Activated naive CD8-positive, alpha-beta T cell treated with anti-CD3 and anti-CD28 coated beads for 36 hours (primary cell): ENCODE measurements at regions not wholly inside any gene's neighbourhood (a gene's known extent, or its start where the extent isn't known, plus 50 kb on each side); places are given as distances from the start of the nearest gene placed in this dataset.

Experiments used
- DNase-seq: peaks from one replicate; pipeline ENCODE4 v3.0.0; 2021
- H3K27ac Mint-ChIP-seq: one replicate; pipeline ENCODE4 v1.8.0; 2022; ENCODE audit warnings: mild to moderate bottlenecking, moderate library complexity, mixed read lengths
- H3K27me3 Mint-ChIP-seq: one replicate; pipeline ENCODE4 v1.8.0; 2022; ENCODE audit warnings: mild to moderate bottlenecking, mixed read lengths
- H3K36me3 Mint-ChIP-seq: one replicate; pipeline ENCODE4 v1.8.0; 2021; ENCODE audit warnings: mild to moderate bottlenecking, mixed read lengths
- H3K4me1 Mint-ChIP-seq: one replicate; pipeline ENCODE4 v1.8.0; 2021; ENCODE audit warnings: mixed read lengths
- H3K4me3 Mint-ChIP-seq: one replicate; pipeline ENCODE4 v1.8.0; 2022; ENCODE audit warnings: mild to moderate bottlenecking, moderate library complexity, mixed read lengths
- H3K9me3 Mint-ChIP-seq: one replicate; pipeline ENCODE4 v1.8.0; 2022; ENCODE audit warnings: mixed read lengths

DNA sequence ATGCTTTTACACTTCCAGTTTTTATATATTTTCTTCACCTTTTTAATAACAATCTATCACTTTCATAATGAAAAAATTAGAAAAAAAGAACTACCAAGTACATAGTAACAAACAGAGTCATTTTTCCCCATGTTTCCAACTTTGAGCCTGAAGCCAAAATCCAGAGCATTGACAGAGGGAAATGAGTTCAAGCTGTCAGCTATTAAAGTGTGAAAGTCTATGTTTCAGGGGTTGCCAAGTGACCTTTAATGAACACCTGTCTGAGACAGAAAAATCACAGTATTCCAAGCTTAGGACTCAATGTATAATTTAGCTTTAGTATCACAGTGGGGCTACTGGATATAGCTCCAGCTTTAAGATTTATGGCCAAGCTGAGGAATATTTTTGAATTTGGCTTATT is 128.3 kb upstream of the GADL1 start:
- no peak for DNase-seq
- peaks cover 1% of the 10 kb centered on the region for H3K36me3 Mint-ChIP-seq
- no peaks in the 10 kb centered on the region for H3K4me1 Mint-ChIP-seq
- no peak overlapping the region for H3K4me3 Mint-ChIP-seq
- no peaks in the 10 kb centered on the region for H3K27me3 Mint-ChIP-seq
- no peak overlapping the region for H3K27ac Mint-ChIP-seq
- peaks cover 2% of the 10 kb centered on the region for H3K9me3 Mint-ChIP-seq

DNA sequence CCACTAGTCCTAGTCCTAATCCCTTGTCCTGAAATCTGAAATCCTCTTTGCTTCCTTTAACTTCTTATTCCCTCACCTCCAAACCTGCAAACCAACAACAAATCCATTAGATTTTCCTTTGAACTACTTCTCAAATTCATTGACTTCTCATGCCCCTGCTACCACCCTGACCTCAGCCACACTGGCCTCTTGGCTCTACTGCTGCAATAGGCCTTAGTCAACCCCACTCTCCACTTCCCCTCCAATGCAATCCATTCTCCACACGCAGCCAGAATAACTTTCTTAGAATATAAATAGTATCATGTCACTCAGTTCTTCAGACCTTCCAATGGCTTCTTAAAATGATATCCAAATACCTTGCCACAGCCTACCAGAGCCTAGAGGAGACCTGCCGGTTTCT is 131.1 kb upstream of the GADL1 start:
- no peak overlapping the region for H3K4me3 Mint-ChIP-seq
- peaks cover 1% of the 10 kb centered on the region for H3K36me3 Mint-ChIP-seq
- no peaks in the 10 kb centered on the region for H3K4me1 Mint-ChIP-seq
- H3K27me3 Mint-ChIP-seq = no peaks in the 10 kb centered on the region
- DNase-seq = no peak
- peaks cover 6% of the 10 kb centered on the region for H3K9me3 Mint-ChIP-seq
- no peak overlapping the region for H3K27ac Mint-ChIP-seq

DNA sequence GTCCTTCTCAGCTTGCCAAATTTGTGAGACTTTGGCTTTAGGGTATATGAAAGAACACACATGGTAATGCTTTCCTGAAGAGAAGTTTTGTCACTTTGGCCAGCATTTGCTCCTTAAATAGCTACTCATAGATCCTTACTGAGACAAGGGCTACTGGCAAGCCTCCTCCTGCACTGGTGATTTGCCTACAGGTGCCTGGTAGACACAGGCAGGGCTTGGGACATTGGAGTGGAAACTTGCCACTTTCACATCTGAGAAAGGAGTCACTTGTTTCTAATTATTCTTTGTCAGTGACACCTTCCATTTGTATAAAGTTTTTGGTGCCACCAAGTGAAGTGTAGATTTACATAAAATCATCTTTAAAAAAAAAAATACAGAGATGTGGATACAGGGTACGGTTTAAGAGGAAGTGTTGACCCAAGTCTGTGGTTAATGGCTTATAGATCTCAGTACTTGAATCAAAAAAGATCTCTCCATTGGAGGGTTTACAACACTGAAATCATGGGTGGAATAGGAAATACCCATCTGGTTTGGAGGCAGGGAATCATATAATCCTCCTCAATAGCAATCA is 132.8 kb upstream of the GADL1 start:
- Mint-ChIP-seq H3K4me1 (no peaks in the 10 kb centered on the region), H3K9me3 (peaks cover 6% of the 10 kb centered on the region), H3K36me3 (peaks cover 1% of the 10 kb centered on the region), H3K27ac (no peak overlapping the region), H3K27me3 (no peaks in the 10 kb centered on the region), H3K4me3 (no peak overlapping the region)
- DNase-seq = no peak

DNA sequence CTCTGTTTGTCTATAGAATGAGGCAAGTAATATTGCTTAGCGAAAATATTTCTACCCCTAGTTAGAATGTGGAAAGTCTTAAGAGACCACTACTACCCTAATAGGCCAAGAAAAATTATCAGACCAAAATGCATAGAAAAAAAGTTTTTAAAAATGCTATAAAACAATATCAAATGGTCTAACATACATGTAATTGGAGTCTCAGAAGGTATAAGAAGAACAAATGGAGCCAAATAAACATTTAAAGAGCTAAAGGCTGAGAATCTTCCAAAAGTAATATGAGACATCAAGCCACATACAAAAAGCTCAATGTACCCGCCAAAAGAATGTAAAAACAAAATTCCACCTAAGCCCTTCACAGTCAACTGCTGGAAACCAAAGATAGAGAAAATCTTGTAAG is 133.5 kb upstream of the GADL1 start:
- Mint-ChIP-seq H3K27ac (no peak overlapping the region), H3K36me3 (peaks cover 1% of the 10 kb centered on the region), H3K27me3 (no peaks in the 10 kb centered on the region), H3K4me3 (no peak overlapping the region), H3K9me3 (peaks cover 6% of the 10 kb centered on the region), H3K4me1 (no peaks in the 10 kb centered on the region)
- no peak for DNase-seq

DNA sequence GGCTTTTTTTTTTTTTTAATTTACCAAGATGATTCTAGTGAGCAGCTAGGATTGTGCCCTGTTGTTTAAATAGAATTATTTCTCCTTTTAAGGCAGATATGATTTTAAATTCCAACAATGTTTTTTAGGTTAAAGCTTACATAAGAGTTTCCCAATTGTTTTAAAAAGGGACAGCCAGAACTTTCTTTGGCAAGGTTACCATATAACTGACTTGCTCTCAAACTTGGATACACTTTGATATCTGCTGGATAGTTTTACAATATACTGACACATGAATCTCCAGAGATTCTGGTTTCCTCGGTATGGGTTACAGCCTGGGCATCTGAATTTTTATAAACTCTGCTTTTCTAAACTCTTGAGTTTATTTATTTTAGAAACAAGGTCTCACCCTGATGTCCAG is 134.3 kb upstream of the GADL1 start:
- Mint-ChIP-seq H3K36me3 (peaks cover 1% of the 10 kb centered on the region), H3K27ac (no peak overlapping the region), H3K9me3 (peaks cover 6% of the 10 kb centered on the region), H3K4me1 (no peaks in the 10 kb centered on the region), H3K27me3 (no peaks in the 10 kb centered on the region), H3K4me3 (no peak overlapping the region)
- no peak for DNase-seq

DNA sequence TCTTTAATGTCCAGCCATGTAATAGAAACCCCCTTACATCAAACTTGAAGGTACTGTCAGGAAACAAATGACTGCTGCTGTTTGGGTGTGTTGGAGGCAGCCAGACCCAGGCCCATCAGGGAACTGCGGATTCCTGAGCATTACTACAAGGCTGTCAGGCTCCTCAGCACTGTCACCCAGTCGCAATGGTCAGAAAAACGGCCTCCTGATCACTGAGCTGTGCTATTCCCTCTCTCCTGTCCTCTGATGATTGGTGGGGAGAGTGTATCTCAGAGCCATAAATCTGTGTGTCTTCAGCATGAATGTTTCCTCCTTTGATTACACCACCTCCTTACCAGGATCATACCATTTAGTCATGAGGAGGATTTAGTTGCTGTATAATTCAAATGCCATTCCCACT is 135.2 kb upstream of the GADL1 start:
- no peak for DNase-seq
- no peak overlapping the region for H3K4me3 Mint-ChIP-seq
- no peaks in the 10 kb centered on the region for H3K4me1 Mint-ChIP-seq
- no peaks in the 10 kb centered on the region for H3K27me3 Mint-ChIP-seq
- H3K9me3 Mint-ChIP-seq = peaks cover 6% of the 10 kb centered on the region
- no peak overlapping the region for H3K27ac Mint-ChIP-seq
- peaks cover 1% of the 10 kb centered on the region for H3K36me3 Mint-ChIP-seq

DNA sequence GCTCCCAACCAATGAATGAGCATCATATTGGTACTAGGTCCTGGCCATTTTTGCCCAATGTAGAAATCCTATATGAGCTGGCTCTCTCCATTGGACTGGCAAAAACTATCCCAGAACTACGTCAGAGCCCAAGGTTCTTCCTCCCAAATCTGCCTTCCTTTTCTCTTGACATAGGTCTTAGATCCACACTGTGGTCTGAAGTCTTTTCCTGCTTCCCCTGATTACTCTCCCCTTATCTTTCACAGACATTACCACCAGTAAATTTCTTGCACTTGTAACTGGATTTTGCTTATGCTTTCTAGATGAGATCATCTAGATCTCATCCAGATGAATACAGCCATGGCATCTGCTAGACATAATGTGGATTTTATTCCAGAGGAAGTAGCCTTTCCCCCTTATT is 141.2 kb upstream of the GADL1 start:
- no peak for DNase-seq
- Mint-ChIP-seq H3K4me3 (no peak overlapping the region), H3K27me3 (no peaks in the 10 kb centered on the region), H3K27ac (no peak overlapping the region), H3K4me1 (no peaks in the 10 kb centered on the region), H3K9me3 (no peaks in the 10 kb centered on the region), H3K36me3 (no peaks in the 10 kb centered on the region)

DNA sequence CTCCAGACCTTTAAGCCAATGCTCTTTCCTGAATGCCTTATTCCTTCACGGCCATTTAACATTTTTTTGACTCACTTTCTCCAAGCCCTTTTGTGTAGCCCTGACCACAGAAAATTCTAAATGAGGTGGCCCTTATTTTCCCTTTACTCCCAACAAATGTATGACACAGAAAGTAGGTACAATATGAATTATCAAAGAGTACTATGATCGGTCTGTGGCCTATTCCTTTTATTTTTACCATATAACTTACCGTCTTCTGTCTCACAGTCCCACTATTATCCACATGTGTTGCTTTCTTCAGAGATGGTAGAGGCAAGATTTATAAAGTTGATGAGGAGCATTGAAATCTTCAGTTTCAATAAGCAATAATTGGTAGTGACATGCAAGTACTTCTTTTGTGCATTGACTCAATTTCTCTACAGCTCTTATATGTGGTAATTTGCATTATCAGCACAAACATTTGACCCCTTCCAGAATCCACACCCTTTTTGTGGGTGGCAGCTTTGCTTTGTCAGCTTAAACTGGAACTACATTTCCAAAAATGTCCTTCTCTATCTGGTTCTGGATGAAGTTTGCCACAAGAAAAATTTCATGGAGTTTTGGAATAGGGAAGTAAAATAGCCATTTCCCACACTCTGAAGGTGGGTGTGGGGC is 143.8 kb upstream of the GADL1 start:
- H3K36me3 Mint-ChIP-seq = peaks cover 2% of the 10 kb centered on the region
- H3K4me3 Mint-ChIP-seq = no peak overlapping the region
- H3K4me1 Mint-ChIP-seq = no peaks in the 10 kb centered on the region
- H3K27ac Mint-ChIP-seq = no peak overlapping the region
- DNase-seq = no peak
- H3K9me3 Mint-ChIP-seq = peaks cover 11% of the 10 kb centered on the region
- no peaks in the 10 kb centered on the region for H3K27me3 Mint-ChIP-seq

DNA sequence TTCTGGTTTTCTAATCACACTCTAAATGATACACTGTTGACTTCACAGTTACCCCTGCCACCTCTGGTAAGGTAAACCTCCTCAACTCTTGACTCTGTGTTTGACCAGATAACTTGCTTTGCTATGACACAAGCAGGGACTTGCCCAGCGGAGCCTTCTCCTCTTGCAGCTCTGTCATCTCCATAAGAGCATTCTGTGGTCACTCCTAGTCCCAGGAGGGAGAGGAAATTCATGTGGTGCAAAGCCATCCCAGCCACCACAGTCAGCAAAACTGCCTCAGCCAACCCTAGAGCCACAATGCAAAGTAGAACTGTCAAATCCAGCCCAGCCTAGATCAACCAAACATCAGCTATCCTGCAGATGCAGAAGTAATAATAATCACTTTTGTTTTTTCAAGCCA is 144.7 kb upstream of the GADL1 start:
- DNase-seq = no peak
- no peaks in the 10 kb centered on the region for H3K4me1 Mint-ChIP-seq
- no peak overlapping the region for H3K27ac Mint-ChIP-seq
- H3K9me3 Mint-ChIP-seq = peaks cover 18% of the 10 kb centered on the region
- no peaks in the 10 kb centered on the region for H3K27me3 Mint-ChIP-seq
- no peak overlapping the region for H3K4me3 Mint-ChIP-seq
- peaks cover 2% of the 10 kb centered on the region for H3K36me3 Mint-ChIP-seq

DNA sequence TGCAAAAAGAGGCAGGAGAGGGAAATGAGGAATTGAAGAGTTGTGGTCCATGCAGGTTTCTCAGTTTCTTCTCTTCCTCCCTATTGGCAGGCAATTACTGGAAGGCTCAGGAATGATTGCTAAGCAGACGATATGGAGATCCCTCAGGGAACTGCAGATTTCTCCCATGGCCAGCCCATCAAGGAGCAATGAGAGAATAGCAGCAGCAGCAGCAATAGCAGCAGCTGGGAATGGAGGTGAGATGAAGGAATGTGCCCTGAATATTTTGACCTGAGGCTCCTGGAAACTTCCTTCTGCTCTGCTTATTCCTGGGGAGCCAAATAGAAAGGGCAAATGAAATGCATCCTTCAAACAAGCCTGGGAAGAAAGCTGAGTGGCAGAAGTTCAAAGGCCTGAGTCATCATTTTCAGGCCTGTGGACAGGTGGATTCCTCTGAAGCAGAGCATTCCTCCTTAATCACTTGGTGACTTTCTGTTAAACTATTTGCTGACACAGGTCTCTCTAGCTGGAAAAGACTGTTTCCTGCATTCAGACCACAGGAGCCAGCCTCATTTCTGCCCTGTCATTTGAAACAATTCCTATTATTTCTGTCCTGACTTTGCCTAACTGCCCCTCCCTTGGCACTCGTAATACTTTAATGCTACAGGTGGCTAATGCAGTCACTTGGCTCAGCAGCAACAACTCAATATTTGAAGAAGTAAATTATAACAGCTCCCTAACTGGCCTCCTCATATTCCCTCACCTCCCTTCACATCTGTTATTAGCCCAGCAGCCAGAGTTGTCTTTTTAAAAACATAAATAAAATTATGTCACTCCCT is 146.9 kb upstream of the GADL1 start:
- Mint-ChIP-seq H3K4me1 (no peaks in the 10 kb centered on the region), H3K27ac (no peak overlapping the region), H3K9me3 (peaks cover 18% of the 10 kb centered on the region), H3K36me3 (peaks cover 2% of the 10 kb centered on the region), H3K27me3 (no peaks in the 10 kb centered on the region), H3K4me3 (no peak overlapping the region)
- no peak for DNase-seq

DNA sequence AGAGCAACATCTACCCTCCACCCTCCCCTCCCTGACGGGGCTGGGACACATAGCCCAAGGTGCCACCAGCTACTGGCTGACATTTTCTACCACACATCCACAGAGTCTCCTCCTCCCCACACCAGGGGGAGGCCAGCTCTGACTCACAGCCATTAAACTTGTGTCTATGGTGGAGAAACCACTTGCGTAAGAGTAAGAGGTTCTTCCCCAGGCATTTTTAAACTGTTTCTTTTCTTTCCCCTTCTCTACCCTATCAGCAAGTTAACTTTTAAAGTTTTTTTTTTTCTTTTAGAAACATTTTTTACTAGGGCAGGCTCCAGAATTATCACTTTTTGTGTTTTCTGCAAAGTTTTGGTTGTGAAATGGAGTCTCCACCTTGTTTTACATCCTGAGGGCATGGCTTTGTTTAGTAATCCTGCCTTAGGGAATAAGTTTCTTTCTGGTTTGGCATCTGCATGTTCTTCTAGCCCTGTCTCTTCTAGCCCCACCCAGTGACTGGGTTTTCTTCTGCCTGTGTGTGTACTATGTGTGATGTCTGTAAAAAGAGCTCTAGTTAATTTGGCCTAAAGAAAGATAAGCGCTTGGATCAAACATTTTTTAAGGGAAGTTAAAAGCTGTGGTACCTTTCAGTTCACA is 148.8 kb upstream of the GADL1 start:
- peaks cover 2% of the 10 kb centered on the region for H3K36me3 Mint-ChIP-seq
- no peak overlapping the region for H3K27ac Mint-ChIP-seq
- H3K9me3 Mint-ChIP-seq = peaks cover 18% of the 10 kb centered on the region
- DNase-seq = no peak
- no peak overlapping the region for H3K4me3 Mint-ChIP-seq
- H3K27me3 Mint-ChIP-seq = no peaks in the 10 kb centered on the region
- no peaks in the 10 kb centered on the region for H3K4me1 Mint-ChIP-seq

DNA sequence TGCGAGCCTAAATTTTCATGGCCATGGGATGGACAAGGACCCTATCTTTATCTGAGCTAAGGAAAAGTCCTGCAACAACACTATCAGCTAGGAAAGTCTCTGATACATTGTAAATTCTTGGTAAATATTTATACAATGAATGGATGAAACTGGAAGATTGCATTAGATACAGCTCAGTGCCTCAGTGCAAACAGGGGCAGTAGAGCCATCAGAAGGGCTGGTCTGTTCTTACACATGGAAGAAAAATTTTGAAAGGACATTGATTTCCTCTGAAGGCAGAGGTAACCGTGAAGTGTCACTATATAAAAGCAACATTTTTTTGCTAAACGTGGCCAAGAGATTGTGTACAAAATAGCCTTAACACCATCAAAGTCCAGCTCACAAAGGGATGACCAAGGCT is 153.2 kb upstream of the GADL1 start:
- H3K4me1 Mint-ChIP-seq = peaks cover 3% of the 10 kb centered on the region
- H3K4me3 Mint-ChIP-seq = no peak overlapping the region

DNA sequence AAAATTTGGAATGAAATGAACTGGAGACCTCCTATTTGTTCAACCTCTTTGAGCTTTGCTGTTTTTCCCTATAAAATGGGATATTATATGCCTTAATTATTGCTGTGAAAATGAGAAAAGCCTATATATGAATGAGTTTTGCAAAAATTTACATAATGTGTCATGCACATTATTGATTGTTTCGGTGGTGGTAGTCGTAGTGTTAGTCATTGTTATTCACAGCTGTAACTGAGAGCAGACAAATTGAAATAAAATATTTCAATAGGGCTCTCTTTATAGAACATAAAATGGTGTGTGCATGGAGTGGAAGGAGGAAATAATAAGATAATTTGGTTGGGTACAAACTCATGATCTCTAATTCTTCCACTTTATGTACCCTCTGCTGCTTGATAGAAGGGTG is 153.7 kb upstream of the GADL1 start:
- DNase-seq = no peak
- H3K9me3 Mint-ChIP-seq = peaks cover 12% of the 10 kb centered on the region
- no peak overlapping the region for H3K27ac Mint-ChIP-seq
- H3K4me1 Mint-ChIP-seq = peaks cover 3% of the 10 kb centered on the region
- peaks cover 4% of the 10 kb centered on the region for H3K27me3 Mint-ChIP-seq
- no peak overlapping the region for H3K4me3 Mint-ChIP-seq
- no peaks in the 10 kb centered on the region for H3K36me3 Mint-ChIP-seq

More for the DNA sequence above, 153.2 kb upstream of the GADL1 start:
- Mint-ChIP-seq H3K36me3 (no peaks in the 10 kb centered on the region), H3K27me3 (peaks cover 4% of the 10 kb centered on the region), H3K27ac (no peak overlapping the region), H3K9me3 (peaks cover 13% of the 10 kb centered on the region)
- DNase-seq = no peak

DNA sequence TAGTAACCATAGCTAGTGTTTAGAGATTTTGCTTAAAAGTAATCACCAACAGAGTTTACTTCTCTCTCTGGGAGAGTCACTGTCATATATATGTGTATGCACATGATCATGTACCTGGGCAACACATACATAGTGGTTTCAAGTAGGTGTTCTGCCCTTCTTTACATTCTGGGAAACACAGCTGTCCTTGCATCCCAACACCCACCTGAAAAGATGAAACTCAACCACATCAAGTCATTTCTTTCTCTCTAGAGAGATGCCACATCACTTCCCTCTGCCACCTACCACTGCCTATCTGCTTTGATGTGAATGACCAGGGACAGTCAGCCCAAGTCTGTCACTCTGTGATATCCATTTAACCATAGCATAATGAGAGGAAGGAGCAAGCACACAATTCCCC is 155.8 kb upstream of the GADL1 start:
- DNase-seq = no peak
- no peak overlapping the region for H3K27ac Mint-ChIP-seq

DNA sequence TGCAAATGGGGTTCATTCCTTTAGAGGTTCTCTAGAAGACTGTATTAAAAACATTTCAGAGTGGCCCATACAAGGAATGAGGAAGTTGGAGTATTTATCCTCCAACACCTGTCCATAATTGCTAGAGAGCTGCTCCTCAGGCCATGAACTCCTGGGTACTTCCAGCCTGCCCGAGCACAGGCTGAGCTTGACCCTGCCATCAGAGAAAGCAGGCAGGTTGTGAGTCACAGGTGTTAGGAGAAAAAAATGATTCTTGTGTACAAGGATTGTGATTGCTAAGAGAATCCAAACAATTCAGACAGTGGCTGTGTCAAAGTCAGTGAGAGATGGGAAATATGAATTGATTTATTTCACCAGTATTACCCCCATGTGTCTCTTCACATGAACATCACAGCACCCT is 156.8 kb upstream of the GADL1 start:
- H3K27me3 Mint-ChIP-seq = peaks cover 4% of the 10 kb centered on the region
- DNase-seq = no peak
- H3K9me3 Mint-ChIP-seq = peaks cover 6% of the 10 kb centered on the region
- no peaks in the 10 kb centered on the region for H3K36me3 Mint-ChIP-seq
- no peak overlapping the region for H3K4me3 Mint-ChIP-seq
- no peak overlapping the region for H3K27ac Mint-ChIP-seq
- H3K4me1 Mint-ChIP-seq = peaks cover 3% of the 10 kb centered on the region

More for the DNA sequence above, 155.8 kb upstream of the GADL1 start:
- H3K4me1 Mint-ChIP-seq = peaks cover 3% of the 10 kb centered on the region
- peaks cover 4% of the 10 kb centered on the region for H3K27me3 Mint-ChIP-seq
- no peaks in the 10 kb centered on the region for H3K36me3 Mint-ChIP-seq
- peaks cover 5% of the 10 kb centered on the region for H3K9me3 Mint-ChIP-seq
- no peak overlapping the region for H3K4me3 Mint-ChIP-seq
